OCI-LY7 (cell line): ENCODE measurements at regions not wholly inside any gene's neighbourhood (a gene's known extent, or its start where the extent isn't known, plus 50 kb on each side); places are given as distances from the start of the nearest gene placed in this dataset.
A peak's percentile ranks its signal among the peaks of the same experiment; 100 is the strongest.

Source experiments
- BruUV-seq: library from RNA; stranded (reverse); fragments of 400-500 nt; replicated peaks from 2 replicates; lab custom pipeline; 2021; lab: Mats Ljungman, UMichigan
- CTCF ChIA-PET: fragments of 300-600 bp; sonication (Branson Sonifier 250); formaldehyde crosslinking; loops from one replicate; lab custom pipeline; 2022; ENCODE audit warnings: antibody characterized with exemption; ENCODE audit not compliant: unreplicated experiment; lab: Charles Lee
- POLR2A ChIA-PET: fragments of 300-600 bp; sonication (Branson Sonifier 250); formaldehyde crosslinking; loops from one replicate; lab custom pipeline; 2022; ENCODE audit warnings: antibody characterized with exemption; lab: Charles Lee
- DNase-seq: peaks from one replicate; pipeline ENCODE4 v3.0.0-alpha.2; 2015; ENCODE audit warnings: low spot score
- H2AFZ ChIP-seq: fragments of 200-600 bp; sonication (generic), shearing (Covaris generic); 2 replicates; pipeline ENCODE4 v1.6.1; 2014; ENCODE audit warnings: mild to moderate bottlenecking, antibody characterized with exemption, low read length, moderate library complexity
- H3K27ac ChIP-seq: fragments of 200-600 bp; sonication (generic); 2 replicates; pipeline ENCODE4 v1.5.1; 2014; ENCODE audit warnings: mixed run types, low read depth, mild to moderate bottlenecking, moderate library complexity, low read length, inconsistent platforms; ENCODE audit not compliant: poor library complexity, severe bottlenecking
- H3K36me3 ChIP-seq: fragments of 200-600 bp; sonication (generic); 2 replicates; pipeline ENCODE4 v1.6.1; 2014; ENCODE audit warnings: mild to moderate bottlenecking, antibody characterized with exemption, low read length, moderate library complexity, mixed read lengths; ENCODE audit not compliant: insufficient read depth
- H3K4me1 ChIP-seq: fragments of 200-600 bp; sonication (generic); 2 replicates; pipeline ENCODE4 v1.5.1; 2014; ENCODE audit warnings: mild to moderate bottlenecking, low read length; ENCODE audit not compliant: insufficient read depth, poor library complexity, severe bottlenecking
- H3K4me2 ChIP-seq: fragments of 200-600 bp; sonication (generic); 2 replicates; pipeline ENCODE4 v1.6.1; 2014; ENCODE audit warnings: mild to moderate bottlenecking, low read length
- H3K4me3 ChIP-seq: fragments of 200-600 bp; sonication (generic); 2 replicates; pipeline ENCODE4 v1.5.1; 2014; ENCODE audit warnings: mild to moderate bottlenecking, low read depth, low read length; ENCODE audit not compliant: poor library complexity, severe bottlenecking
- H3K79me2 ChIP-seq: fragments of 200-600 bp; sonication (generic); 2 replicates; pipeline ENCODE4 v1.6.1; 2016; ENCODE audit warnings: low read depth, mild to moderate bottlenecking, low read length, moderate library complexity, mixed read lengths; ENCODE audit not compliant: insufficient read depth
- H3K9me2 ChIP-seq: fragments of 200-600 bp; sonication (generic); 2 replicates; pipeline ENCODE4 v1.6.1; 2016; ENCODE audit warnings: mild to moderate bottlenecking, low read length, mixed read lengths; ENCODE audit not compliant: insufficient read depth
- H3K9me3 ChIP-seq: fragments of 200-600 bp; sonication (generic); 2 replicates; pipeline ENCODE4 v1.6.1; 2014; ENCODE audit warnings: mild to moderate bottlenecking, mixed run types, low read length, mixed read lengths
- H4K20me1 ChIP-seq: fragments of 200-600 bp; sonication (generic); 2 replicates; pipeline ENCODE4 v1.6.1; 2014; ENCODE audit warnings: mild to moderate bottlenecking, antibody characterized with exemption, low read length, moderate library complexity, mixed read lengths; ENCODE audit not compliant: insufficient read depth
- EZH2phosphoT487 ChIP-seq: fragments of 200-600 bp; sonication (generic); IDR thresholded peaks from 2 replicates; pipeline ENCODE4 v1.6.1; 2018; ENCODE audit warnings: low read depth, borderline replicate concordance, mild to moderate bottlenecking, mixed run types, antibody characterized with exemption, low read length, moderate library complexity, mixed read lengths
- intact Hi-C: fragments of 100-400 bp; cut with micrococcal nuclease; formaldehyde crosslinking; loops from one replicate; pipeline ENCODE4 v1.10.0; 2022; ENCODE audit not compliant: unreplicated experiment
- TF ChIP-seq, protein P1 (sequence below): fragments of 200-600 bp; sonication (generic); conservative IDR thresholded peaks from 2 replicates; pipeline ENCODE4 v1.5.1; 2014; ENCODE audit warnings: mild to moderate bottlenecking, antibody characterized with exemption, low read length, moderate library complexity, mixed read lengths

GRCh38 chr2:198715302-198715835 lies 742.4 kb downstream of the SATB2 start:
- Histone ChIP-seq H3K27ac (no peak overlapping the region), H3K4me2 (0 out of 2 replicates have a peak overlapping the region, but pooled peaks have one; percentile 7), H3K36me3 (peaks cover 4% of the 10 kb centered on the region; the same call in 1 of the 2 replicates), H3K9me3 (peaks cover 10% of the 10 kb centered on the region; the same call in 1 of the 2 replicates), H3K9me2 (no peaks in the 10 kb centered on the region), H3K79me2 (no peaks in the 10 kb centered on the region), H4K20me1 (no peaks in the 10 kb centered on the region), H3K4me1 (peaks cover 40% of the 10 kb centered on the region), H2AFZ (peak overlapping the region; percentile 75), H3K4me3 (no peak overlapping the region)
- DNase-seq: no peak
- ChIA-PET CTCF (no interaction called here), POLR2A (no interaction called here)
- TF ChIP-seq EZH2phosphoT487: no peak
- TF ChIP-seq, protein P1, sequence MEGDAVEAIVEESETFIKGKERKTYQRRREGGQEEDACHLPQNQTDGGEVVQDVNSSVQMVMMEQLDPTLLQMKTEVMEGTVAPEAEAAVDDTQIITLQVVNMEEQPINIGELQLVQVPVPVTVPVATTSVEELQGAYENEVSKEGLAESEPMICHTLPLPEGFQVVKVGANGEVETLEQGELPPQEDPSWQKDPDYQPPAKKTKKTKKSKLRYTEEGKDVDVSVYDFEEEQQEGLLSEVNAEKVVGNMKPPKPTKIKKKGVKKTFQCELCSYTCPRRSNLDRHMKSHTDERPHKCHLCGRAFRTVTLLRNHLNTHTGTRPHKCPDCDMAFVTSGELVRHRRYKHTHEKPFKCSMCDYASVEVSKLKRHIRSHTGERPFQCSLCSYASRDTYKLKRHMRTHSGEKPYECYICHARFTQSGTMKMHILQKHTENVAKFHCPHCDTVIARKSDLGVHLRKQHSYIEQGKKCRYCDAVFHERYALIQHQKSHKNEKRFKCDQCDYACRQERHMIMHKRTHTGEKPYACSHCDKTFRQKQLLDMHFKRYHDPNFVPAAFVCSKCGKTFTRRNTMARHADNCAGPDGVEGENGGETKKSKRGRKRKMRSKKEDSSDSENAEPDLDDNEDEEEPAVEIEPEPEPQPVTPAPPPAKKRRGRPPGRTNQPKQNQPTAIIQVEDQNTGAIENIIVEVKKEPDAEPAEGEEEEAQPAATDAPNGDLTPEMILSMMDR: no peak
- intact Hi-C loops: no loop called here
- no TSS peak for BruUV-seq

DNA sequence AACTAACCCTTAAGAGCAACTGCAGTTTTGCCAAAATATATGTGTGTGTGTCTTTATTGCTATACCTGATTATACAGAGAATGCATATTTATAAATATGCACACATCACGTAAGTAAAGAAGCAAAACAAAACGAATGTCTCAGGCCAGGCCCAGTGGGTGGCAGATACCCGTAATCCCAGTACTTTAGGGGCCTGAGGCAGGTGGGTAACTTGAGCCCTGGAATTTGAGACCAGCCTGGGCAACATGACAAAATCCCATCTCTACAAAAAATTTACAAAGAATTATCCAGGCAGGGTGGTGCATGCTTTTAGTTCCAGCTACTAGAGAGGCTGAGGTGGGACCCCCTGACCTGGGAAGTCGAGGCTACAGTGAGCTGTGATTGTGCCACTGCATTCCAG lies 745.3 kb downstream of the SATB2 start:
- H3K4me3 ChIP-seq: no peak overlapping the region
- BruUV-seq: no TSS peak
- H3K9me3 ChIP-seq: peaks cover 21% of the 10 kb centered on the region; the same call in 1 of the 2 replicates
- H2AFZ ChIP-seq: peak overlapping the region; percentile 82
- H3K36me3 ChIP-seq: peaks cover 12% of the 10 kb centered on the region
- intact Hi-C loops: no loop called here
- DNase-seq: no peak
- H4K20me1 ChIP-seq: no peaks in the 10 kb centered on the region
- H3K27ac ChIP-seq: peak overlapping the region; percentile 8
- peak overlapping the region; percentile 37 for H3K4me2 ChIP-seq
- no peaks in the 10 kb centered on the region for H3K9me2 ChIP-seq
- CTCF ChIA-PET: no interaction called here
- no peaks in the 10 kb centered on the region for H3K79me2 ChIP-seq
- TF ChIP-seq, protein P1: no peak
- TF ChIP-seq EZH2phosphoT487: no peak
- POLR2A ChIA-PET: interaction anchor here (0.7 kb wide), 1 partner anchor 12 kb away, joined by 4 read pairs; no protein-coding TSS in a partner anchor
- H3K4me1 ChIP-seq: peaks cover 35% of the 10 kb centered on the region

DNA sequence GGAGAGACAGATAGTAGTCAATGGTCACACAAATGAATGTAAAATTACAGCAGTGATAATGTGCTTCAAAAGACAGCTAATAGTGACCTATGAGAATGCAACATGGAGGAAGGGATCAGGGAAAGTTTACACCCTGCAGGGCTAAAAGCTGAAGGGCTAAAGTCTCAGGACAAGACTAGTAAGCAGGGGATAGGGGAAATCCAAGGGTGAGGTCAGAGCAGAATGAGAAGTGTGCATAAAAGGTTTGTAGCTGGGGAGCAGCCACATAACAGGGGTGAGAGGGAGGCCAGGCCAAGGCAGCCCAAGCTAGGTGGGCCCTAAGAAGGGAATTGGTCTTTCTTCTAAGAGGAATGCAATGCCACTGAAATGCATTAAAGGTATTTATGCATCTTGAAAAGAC lies 746.3 kb downstream of the SATB2 start:
- H3K4me1 ChIP-seq: peaks cover 29% of the 10 kb centered on the region
- H3K4me3 ChIP-seq: no peak overlapping the region
- peaks cover 12% of the 10 kb centered on the region for H3K36me3 ChIP-seq
- peak overlapping the region; percentile 9 for H3K27ac ChIP-seq
- no peaks in the 10 kb centered on the region for H3K9me2 ChIP-seq
- intact Hi-C loops: no loop called here
- no peaks in the 10 kb centered on the region for H4K20me1 ChIP-seq
- BruUV-seq: no TSS peak
- H3K4me2 ChIP-seq: peak overlapping the region; percentile 37; the same call in 1 of the 2 replicates
- ChIA-PET POLR2A (interaction anchor here (0.6 to 0.8 kb wide), 2 partner anchors 13 to 190 kb away, joined by 4 read pairs; no protein-coding TSS in a partner anchor), CTCF (no interaction called here)
- TF ChIP-seq EZH2phosphoT487: no peak
- TF ChIP-seq, protein P1: no peak
- H3K9me3 ChIP-seq: peaks cover 21% of the 10 kb centered on the region; the same call in 1 of the 2 replicates
- DNase-seq: no peak
- H3K79me2 ChIP-seq: no peaks in the 10 kb centered on the region
- peak overlapping the region; percentile 82 for H2AFZ ChIP-seq
